HFFc6 (cell line): ENCODE measurements at regions not wholly inside any gene's neighbourhood (a gene's known extent, or its start where the extent isn't known, plus 50 kb on each side); places are given as distances from the start of the nearest gene placed in this dataset.
A peak's percentile ranks its signal among the peaks of the same experiment; 100 is the strongest.

Experiments
- DNase-seq: peaks from one replicate; pipeline ENCODE4 v3.0.0-alpha.2; 2018
- H3K27ac Mint-ChIP-seq: 2 replicates; pipeline ENCODE4 v1.8.0; 2020; ENCODE audit warnings: mild to moderate bottlenecking, mixed read lengths
- H3K27me3 Mint-ChIP-seq: 2 replicates; pipeline ENCODE4 v1.8.0; 2021; ENCODE audit warnings: mild to moderate bottlenecking, moderate library complexity, mixed read lengths; ENCODE audit not compliant: insufficient read depth
- H3K36me3 Mint-ChIP-seq: 2 replicates; pipeline ENCODE4 v1.8.0; 2021; ENCODE audit warnings: low read depth, mixed read lengths
- H3K4me1 Mint-ChIP-seq: 2 replicates; pipeline ENCODE4 v1.8.0; 2020; ENCODE audit warnings: low read depth, mixed read lengths
- H3K4me3 Mint-ChIP-seq: 2 replicates; pipeline ENCODE4 v1.8.0; 2020; ENCODE audit warnings: mild to moderate bottlenecking, moderate library complexity, mixed read lengths
- H3K9me3 Mint-ChIP-seq: 2 replicates; pipeline ENCODE4 v1.8.0; 2020; ENCODE audit warnings: mild to moderate bottlenecking, mixed read lengths
- TF ChIP-seq, protein P1 (sequence below): fragments of 200-600 bp; sonication (generic); IDR thresholded peaks from 2 replicates; pipeline ENCODE4 v1.5.0; 2021; ENCODE audit warnings: antibody characterized with exemption, mild to moderate bottlenecking

GRCh38 chr6:166014966-166015365 is 152.7 kb downstream of the TBXT start:
- Mint-ChIP-seq H3K36me3 (no peaks in the 10 kb centered on the region), H3K27me3 (no peaks in the 10 kb centered on the region; the same call in 1 of the 2 replicates), H3K4me3 (no peak overlapping the region), H3K27ac (no peak overlapping the region), H3K4me1 (no peaks in the 10 kb centered on the region), H3K9me3 (peaks cover 43% of the 10 kb centered on the region)
- TF ChIP-seq, protein P1, sequence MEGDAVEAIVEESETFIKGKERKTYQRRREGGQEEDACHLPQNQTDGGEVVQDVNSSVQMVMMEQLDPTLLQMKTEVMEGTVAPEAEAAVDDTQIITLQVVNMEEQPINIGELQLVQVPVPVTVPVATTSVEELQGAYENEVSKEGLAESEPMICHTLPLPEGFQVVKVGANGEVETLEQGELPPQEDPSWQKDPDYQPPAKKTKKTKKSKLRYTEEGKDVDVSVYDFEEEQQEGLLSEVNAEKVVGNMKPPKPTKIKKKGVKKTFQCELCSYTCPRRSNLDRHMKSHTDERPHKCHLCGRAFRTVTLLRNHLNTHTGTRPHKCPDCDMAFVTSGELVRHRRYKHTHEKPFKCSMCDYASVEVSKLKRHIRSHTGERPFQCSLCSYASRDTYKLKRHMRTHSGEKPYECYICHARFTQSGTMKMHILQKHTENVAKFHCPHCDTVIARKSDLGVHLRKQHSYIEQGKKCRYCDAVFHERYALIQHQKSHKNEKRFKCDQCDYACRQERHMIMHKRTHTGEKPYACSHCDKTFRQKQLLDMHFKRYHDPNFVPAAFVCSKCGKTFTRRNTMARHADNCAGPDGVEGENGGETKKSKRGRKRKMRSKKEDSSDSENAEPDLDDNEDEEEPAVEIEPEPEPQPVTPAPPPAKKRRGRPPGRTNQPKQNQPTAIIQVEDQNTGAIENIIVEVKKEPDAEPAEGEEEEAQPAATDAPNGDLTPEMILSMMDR: no peak
- DNase-seq: no peak

GRCh38 chr6:166010136-166010960 is 157.3 kb downstream of the TBXT start:
- no peak overlapping the region for H3K27ac Mint-ChIP-seq
- H3K4me3 Mint-ChIP-seq: no peak overlapping the region
- no peaks in the 10 kb centered on the region; the same call in 1 of the 2 replicates for H3K27me3 Mint-ChIP-seq
- TF ChIP-seq, protein P1: no peak
- peaks cover 26% of the 10 kb centered on the region for H3K9me3 Mint-ChIP-seq
- H3K36me3 Mint-ChIP-seq: no peaks in the 10 kb centered on the region; the same call in 1 of the 2 replicates
- no peak for DNase-seq
- peaks cover 10% of the 10 kb centered on the region; the same call in 1 of the 2 replicates for H3K4me1 Mint-ChIP-seq

DNA sequence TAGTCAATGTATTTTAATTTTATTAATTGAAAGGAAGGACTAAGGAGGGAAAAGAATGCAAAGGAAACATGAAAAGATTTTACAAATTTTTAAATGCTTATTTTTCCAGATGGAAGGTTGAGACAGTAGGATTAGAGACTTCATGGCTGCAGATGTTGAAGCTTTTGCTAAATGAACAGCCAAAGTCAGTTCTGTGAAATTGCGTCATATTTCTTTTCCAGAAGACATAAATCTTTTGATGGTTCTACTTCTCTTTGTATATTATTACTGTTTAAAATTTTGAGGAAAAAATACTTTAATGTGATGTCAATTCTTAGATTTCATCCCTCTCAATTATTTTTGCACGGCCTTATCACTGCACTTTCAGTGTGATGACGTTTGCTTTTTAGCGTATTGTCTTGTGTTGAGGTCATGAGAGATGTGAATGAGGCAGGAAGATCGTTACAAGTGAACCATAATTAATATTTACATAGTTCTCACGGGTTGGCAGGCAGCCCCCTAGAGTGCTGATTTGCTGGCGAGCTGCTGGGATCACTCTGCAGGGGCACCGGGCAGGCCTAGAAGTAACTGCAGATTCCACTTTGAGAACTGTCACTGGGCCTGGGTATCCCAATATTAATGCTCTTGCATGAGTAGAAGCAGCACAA is 158.1 kb downstream of the TBXT start:
- no peaks in the 10 kb centered on the region; the same call in 1 of the 2 replicates for H3K27me3 Mint-ChIP-seq
- DNase-seq: no peak
- peak overlapping the region; percentile 76; the same call in 1 of the 2 replicates for H3K4me3 Mint-ChIP-seq
- TF ChIP-seq, protein P1: no peak
- H3K4me1 Mint-ChIP-seq: peaks cover 10% of the 10 kb centered on the region; the same call in 1 of the 2 replicates
- H3K27ac Mint-ChIP-seq: no peak overlapping the region
- peaks cover 26% of the 10 kb centered on the region for H3K9me3 Mint-ChIP-seq
- no peaks in the 10 kb centered on the region; the same call in 1 of the 2 replicates for H3K36me3 Mint-ChIP-seq

DNA sequence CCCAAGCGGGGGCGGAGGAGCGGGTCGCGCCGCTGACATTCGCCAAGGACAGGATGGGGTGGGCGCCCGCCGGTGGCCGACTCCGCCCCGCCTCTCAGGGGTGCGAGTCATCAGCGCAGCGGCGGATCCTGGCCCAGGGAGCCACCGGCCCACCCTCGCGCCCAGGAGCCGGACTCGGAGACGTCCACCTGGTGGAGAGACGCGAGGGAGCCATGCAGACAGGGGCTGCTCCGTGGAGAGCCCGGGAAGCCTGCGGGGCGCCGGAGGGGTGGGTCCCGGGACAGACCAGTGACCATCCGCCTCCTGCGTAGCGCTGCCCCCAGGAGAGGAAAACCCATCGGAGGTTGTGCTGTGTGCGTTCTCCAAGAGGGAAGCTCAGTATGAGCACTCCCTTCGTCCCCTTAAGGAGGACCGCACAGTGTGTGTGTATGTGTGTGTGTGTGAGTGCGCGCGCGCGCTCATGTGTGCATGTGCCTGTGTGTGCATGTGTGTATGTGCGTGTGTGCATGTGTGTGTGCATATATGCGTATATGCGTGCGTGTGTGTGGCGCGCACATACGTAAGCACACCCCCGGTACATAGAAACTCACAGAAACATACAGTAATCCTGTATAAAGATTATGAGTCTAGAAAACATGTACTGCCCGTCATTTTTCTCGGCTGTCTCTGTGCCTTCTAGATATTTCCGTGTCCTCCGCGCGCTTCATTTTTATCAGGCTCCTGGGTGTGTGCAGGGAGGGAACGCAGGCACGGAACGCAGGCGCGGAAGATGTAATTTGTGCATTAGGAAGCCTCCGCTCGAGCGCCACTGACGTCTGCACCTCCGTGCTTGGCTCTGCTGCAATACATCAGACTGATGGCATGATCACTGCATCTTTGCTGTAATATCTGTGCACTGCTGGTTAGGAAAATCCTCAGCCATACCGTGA is 158.9 kb downstream of the TBXT start:
- DNase-seq: no peak
- TF ChIP-seq, protein P1: no peak
- Mint-ChIP-seq H3K27ac (no peak overlapping the region), H3K36me3 (no peaks in the 10 kb centered on the region; the same call in 1 of the 2 replicates), H3K4me1 (peaks cover 10% of the 10 kb centered on the region; the same call in 1 of the 2 replicates), H3K4me3 (peak overlapping the region; percentile 76; the same call in 1 of the 2 replicates), H3K9me3 (peaks cover 26% of the 10 kb centered on the region), H3K27me3 (no peaks in the 10 kb centered on the region; the same call in 1 of the 2 replicates)
